OCI-LY1 (cell line): ENCODE measurements at regions not wholly inside any gene's neighbourhood (a gene's known extent, or its start where the extent isn't known, plus 50 kb on each side); places are given as distances from the start of the nearest gene placed in this dataset.

Source experiments
- H2AFZ ChIP-seq: fragments of 200-600 bp; sonication (generic), shearing (Covaris generic); 2 replicates; pipeline ENCODE4 v1.6.0; 2014; ENCODE audit warnings: antibody characterized with exemption, mild to moderate bottlenecking, low read length
- H3F3A ChIP-seq: fragments of 200-600 bp; sonication (generic), shearing (Covaris generic); 2 replicates; pipeline ENCODE4 v1.6.0; 2014; ENCODE audit warnings: mild to moderate bottlenecking, antibody characterized with exemption, low read length, moderate library complexity; ENCODE audit not compliant: insufficient read depth
- H3K27ac ChIP-seq: fragments of 200-600 bp; sonication (generic); 2 replicates; pipeline ENCODE4 v1.5.1; 2014; ENCODE audit warnings: low read length, mixed run types, mild to moderate bottlenecking, low read depth; ENCODE audit not compliant: poor library complexity, severe bottlenecking
- H3K27me3 ChIP-seq: fragments of 200-600 bp; sonication (generic); 2 replicates; pipeline ENCODE4 v1.6.0; 2014; ENCODE audit warnings: antibody characterized with exemption, mild to moderate bottlenecking, low read length, moderate library complexity; ENCODE audit not compliant: insufficient read depth
- H3K36me3 ChIP-seq: fragments of 200-600 bp; sonication (generic); 2 replicates; pipeline ENCODE4 v1.6.1; 2014; ENCODE audit warnings: mild to moderate bottlenecking, antibody characterized with exemption, low read length, moderate library complexity, mixed read lengths; ENCODE audit not compliant: insufficient read depth
- H3K4me1 ChIP-seq: fragments of 200-600 bp; sonication (generic); 2 replicates; pipeline ENCODE4 v1.5.1; 2014; ENCODE audit warnings: mild to moderate bottlenecking, low read length, moderate library complexity; ENCODE audit not compliant: insufficient read depth, severe bottlenecking
- H3K4me2 ChIP-seq: fragments of 200-600 bp; sonication (generic), shearing (Covaris generic); 2 replicates; pipeline ENCODE4 v1.6.1; 2014; ENCODE audit warnings: low read length
- H3K4me3 ChIP-seq: fragments of 200-600 bp; sonication (generic); 2 replicates; pipeline ENCODE4 v1.5.1; 2014; ENCODE audit warnings: low read length, low read depth, mild to moderate bottlenecking, mixed read lengths; ENCODE audit not compliant: poor library complexity, severe bottlenecking
- H3K79me2 ChIP-seq: fragments of 200-600 bp; shearing (Covaris generic); 2 replicates; pipeline ENCODE4 v1.6.1; 2016; ENCODE audit warnings: mixed run types, low read length, mixed read lengths; ENCODE audit not compliant: insufficient read depth
- H3K9ac ChIP-seq: fragments of 200-600 bp; sonication (generic), shearing (Covaris generic); 2 replicates; pipeline ENCODE4 v1.6.1; 2014; ENCODE audit warnings: mild to moderate bottlenecking, low read length, mixed read lengths
- H3K9me2 ChIP-seq: fragments of 200-600 bp; sonication (generic), shearing (Covaris generic); 2 replicates; pipeline ENCODE4 v1.6.1; 2014; ENCODE audit warnings: low read depth, mild to moderate bottlenecking, low read length, mixed read lengths
- H3K9me3 ChIP-seq: fragments of 200-600 bp; shearing (Covaris generic); 2 replicates; pipeline ENCODE4 v1.6.1; 2014; ENCODE audit warnings: low read length, mixed read lengths
- H4K20me1 ChIP-seq: fragments of 200-600 bp; sonication (generic), shearing (Covaris generic); 2 replicates; pipeline ENCODE4 v1.6.0; 2016; ENCODE audit warnings: mild to moderate bottlenecking, low read length; ENCODE audit not compliant: insufficient read depth
- CTCF ChIP-seq: fragments of 200-600 bp; sonication (generic), shearing (Covaris generic); IDR thresholded peaks from 2 replicates; pipeline ENCODE4 v1.5.1; 2017; ENCODE audit warnings: mild to moderate bottlenecking, antibody characterized with exemption, low read length, moderate library complexity, mixed read lengths
- EZH2 ChIP-seq: fragments of 200-600 bp; sonication (generic), shearing (Covaris generic); IDR thresholded peaks from 2 replicates; pipeline ENCODE4 v1.8.0; 2017; ENCODE audit warnings: borderline replicate concordance, mixed run types, mild to moderate bottlenecking, antibody characterized with exemption, low read length, moderate library complexity, mixed read lengths

- no peak overlapping the region for H3K4me3 ChIP-seq
- H3K9ac ChIP-seq, result no peak overlapping the region
- H3K4me2 ChIP-seq, result no peak overlapping the region
- no peak overlapping the region for H3K27ac ChIP-seq
- H3K79me2 ChIP-seq, result no peaks in the 10 kb centered on the region
- no peaks in the 10 kb centered on the region for H3K4me1 ChIP-seq
- H3F3A ChIP-seq, result no peaks in the 10 kb centered on the region
- H3K9me2 ChIP-seq, result no peaks in the 10 kb centered on the region
- H3K36me3 ChIP-seq, result no peaks in the 10 kb centered on the region
- no peak overlapping the region for H2AFZ ChIP-seq
- H4K20me1 ChIP-seq, result no peaks in the 10 kb centered on the region
- H3K27me3 ChIP-seq, result no peaks in the 10 kb centered on the region
- H3K9me3 ChIP-seq, result no peaks in the 10 kb centered on the region
- TF ChIP-seq CTCF, result no peak
- TF ChIP-seq EZH2, result no peak
Observed at GRCh38 chr6:14349507-14349906, 231.9 kb downstream of the CD83 start.

GRCh38 chr6:14350210-14350609, 232.6 kb downstream of the CD83 start:
- Histone ChIP-seq H3K9me3 (no peaks in the 10 kb centered on the region), H3K4me3 (no peak overlapping the region), H3K36me3 (no peaks in the 10 kb centered on the region), H3K4me1 (no peaks in the 10 kb centered on the region), H3K79me2 (no peaks in the 10 kb centered on the region), H3K27me3 (no peaks in the 10 kb centered on the region), H3F3A (no peaks in the 10 kb centered on the region), H3K9ac (no peak overlapping the region), H2AFZ (no peak overlapping the region), H4K20me1 (no peaks in the 10 kb centered on the region), H3K27ac (no peak overlapping the region), H3K9me2 (no peaks in the 10 kb centered on the region), H3K4me2 (no peak overlapping the region)
- TF ChIP-seq EZH2, result no peak
- TF ChIP-seq CTCF, result no peak

- Histone ChIP-seq H3K36me3 (no peaks in the 10 kb centered on the region), H4K20me1 (no peaks in the 10 kb centered on the region), H2AFZ (no peak overlapping the region), H3K4me3 (no peak overlapping the region), H3K9me3 (no peaks in the 10 kb centered on the region), H3K4me1 (no peaks in the 10 kb centered on the region), H3F3A (no peaks in the 10 kb centered on the region), H3K4me2 (no peak overlapping the region), H3K27me3 (no peaks in the 10 kb centered on the region), H3K9ac (no peak overlapping the region), H3K27ac (no peak overlapping the region), H3K9me2 (no peaks in the 10 kb centered on the region), H3K79me2 (no peaks in the 10 kb centered on the region)
- TF ChIP-seq CTCF (no peak), EZH2 (no peak)
Observed at GRCh38 chr6:14353281-14353680, 235.7 kb downstream of the CD83 start.
